ENCODE measurements at regions not wholly inside any gene's neighbourhood (a gene's known extent, or its start where the extent isn't known, plus 50 kb on each side); places are given as distances from the start of the nearest gene placed in this dataset.
A peak's percentile ranks its signal among the peaks of the same experiment; 100 is the strongest.

DNA sequence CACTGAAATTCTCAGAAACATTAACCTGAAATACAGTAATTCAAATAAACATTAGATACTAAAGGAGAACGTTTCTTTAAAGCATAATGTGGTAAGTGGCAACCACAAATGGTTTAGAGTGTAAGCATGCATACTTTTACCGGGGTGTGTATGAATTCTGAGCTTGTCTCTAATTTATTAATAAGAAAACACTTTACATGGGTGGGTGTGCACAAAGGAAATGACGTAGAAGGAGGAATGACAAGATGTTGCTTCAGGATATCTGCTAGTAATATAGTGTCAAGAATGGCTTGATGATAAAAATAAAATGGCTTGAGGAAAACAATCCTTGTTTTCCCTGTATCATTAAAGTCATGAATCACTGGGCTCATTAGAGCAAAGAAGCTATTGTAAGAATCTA lies 92.5 kb downstream of the ARL4A start:
- H3K27ac ChIP-seq, result no peak overlapping the region
- no peak for DNase-seq (ENCODE audit: low read depth, low spot score)

DNA sequence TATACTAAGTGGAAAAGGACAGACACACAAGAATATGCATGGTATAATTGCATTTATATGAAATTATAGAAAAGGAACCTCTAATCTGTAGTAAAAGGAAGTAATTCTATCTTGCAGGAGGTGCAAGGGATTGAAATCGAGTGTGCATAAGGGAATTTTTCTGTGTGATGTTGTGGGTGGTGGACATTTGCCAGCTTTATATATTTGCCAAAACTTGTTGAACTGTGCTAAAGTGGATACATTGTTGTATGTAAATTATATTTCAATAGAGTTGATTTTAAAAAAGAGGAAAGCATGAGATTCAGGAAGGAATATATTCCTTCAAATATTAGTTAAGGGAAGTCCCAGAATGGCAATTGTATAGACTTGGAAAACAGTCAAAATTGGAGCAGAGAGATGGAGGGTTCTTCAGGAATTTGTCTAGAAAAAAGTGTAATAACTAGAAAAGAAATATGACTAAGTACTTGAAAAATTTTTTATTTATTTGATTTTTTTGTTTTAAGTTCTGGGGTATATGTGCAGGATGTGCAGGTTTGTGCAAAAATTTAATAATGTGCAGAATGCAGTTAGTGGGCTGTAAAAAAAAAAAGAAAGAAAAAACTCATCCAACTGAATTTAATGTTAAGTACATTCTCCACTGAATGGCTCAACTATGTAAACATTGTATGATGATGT lies 96.1 kb downstream of the ARL4A start:
- no peak for DNase-seq (ENCODE audit: low read depth, low spot score)
- H3K27ac ChIP-seq, result no peak overlapping the region

DNA sequence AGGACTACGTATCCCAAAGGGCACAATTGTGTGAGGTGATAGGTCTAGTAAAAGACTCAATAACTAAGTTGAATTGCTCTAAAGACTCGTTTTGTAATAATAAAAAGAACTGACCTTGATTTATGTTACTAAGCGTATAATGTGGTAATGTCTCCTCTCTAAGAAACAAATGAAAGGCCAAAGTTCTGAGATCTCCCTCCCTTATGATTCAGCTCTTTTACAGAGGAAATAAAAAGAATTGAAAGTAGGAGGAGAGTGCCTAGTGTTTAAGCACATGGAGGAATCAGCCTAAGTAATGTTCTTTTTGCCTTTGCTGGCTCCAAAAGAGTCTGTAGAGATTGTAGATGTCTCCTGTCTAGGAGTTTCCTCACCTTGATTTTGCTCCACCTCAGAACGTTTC lies 98.0 kb downstream of the ARL4A start:
- H3K27ac ChIP-seq, result no peak overlapping the region
- no peak for DNase-seq (ENCODE audit: low read depth, low spot score)

DNA sequence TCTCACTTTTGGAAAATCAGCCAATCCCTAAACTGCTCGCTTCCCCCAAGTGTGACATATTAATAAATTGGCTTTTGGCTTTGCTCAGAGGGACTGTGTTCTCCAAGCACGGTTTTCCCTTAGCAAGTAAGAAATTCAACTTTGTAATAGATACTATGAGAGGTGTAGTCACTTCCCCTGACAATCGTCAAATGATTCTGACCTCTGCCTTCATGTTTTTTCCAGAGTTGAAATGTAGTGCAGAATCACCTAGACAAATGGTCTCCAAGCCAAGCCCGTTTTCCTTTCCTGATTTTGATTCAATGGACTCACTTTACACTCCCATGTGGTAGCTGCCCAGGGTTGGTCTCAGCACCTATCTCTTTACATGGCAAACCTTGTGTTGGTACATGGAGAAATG lies 99.1 kb downstream of the ARL4A start:
- DNase-seq (ENCODE audit: low read depth, low spot score), result no peak

DNA sequence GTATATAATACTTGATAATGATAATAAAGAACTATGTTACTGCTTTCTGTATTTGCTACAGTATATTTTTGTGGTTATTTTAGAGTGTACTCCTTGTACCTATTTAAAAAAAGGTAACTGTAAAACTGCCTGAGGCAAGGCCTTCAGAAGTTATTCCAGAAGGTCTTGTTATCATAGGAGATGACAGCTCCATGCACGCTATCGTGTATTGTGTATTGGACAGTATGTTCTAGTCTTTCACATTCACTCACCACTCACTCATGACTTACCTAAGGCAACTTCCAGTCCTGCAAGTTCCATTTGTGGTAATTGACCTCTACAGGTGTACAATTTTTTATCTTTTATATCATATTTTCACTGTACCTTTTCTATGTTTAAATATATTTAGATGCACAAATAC lies 100.7 kb downstream of the ARL4A start:
- no peak overlapping the region for H3K27ac ChIP-seq
- no peak for DNase-seq (ENCODE audit: low read depth, low spot score)

More for the DNA sequence above, 99.1 kb downstream of the ARL4A start:
- H3K27ac ChIP-seq, result no peak overlapping the region

DNA sequence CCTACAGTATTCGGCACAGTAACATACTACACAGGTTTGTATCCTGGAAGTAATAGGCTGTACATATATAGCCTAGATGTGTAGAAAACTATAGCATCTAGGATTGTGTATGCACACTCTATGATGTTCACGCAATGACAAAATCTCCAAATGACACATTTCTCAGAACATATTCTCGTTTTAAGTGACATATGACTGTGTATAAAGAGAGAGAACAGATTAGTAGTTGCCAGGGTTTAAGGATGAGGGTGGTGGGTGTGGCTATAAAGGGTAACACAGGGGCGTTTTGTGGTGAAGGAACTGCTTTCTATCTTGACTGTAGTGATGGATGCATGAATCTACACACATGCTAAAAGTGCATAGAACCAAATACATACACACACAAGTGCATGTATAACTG lies 101.2 kb downstream of the ARL4A start:
- no peak for DNase-seq (ENCODE audit: low read depth, low spot score)

DNA sequence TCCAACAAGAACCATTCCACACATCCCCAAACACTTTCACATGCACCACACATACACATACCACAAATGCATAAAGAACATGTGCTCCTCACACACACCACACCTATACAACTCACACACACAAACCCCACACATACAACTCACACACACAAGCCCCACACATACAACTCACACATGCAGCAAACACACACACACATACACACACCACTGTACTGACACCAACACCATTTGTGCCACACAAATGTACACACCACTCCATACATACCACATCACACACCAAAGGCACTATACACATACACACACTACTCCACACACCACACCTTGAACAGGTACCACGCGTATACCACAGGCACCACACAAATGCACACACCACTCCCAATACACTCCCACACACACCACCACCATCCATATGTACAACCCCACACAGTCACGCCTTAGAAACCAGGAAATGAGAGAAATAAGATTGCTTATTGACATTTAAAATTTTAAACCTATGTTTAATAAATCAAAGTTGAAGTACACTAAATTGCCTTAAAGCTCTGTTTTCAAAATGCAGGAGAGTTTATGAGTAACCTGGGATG lies 107.4 kb downstream of the ARL4A start:
- no peak overlapping the region for H3K27ac ChIP-seq
- no peak for DNase-seq (ENCODE audit: low read depth, low spot score)

More for the DNA sequence above, 101.2 kb downstream of the ARL4A start:
- H3K27ac ChIP-seq, result no peak overlapping the region

DNA sequence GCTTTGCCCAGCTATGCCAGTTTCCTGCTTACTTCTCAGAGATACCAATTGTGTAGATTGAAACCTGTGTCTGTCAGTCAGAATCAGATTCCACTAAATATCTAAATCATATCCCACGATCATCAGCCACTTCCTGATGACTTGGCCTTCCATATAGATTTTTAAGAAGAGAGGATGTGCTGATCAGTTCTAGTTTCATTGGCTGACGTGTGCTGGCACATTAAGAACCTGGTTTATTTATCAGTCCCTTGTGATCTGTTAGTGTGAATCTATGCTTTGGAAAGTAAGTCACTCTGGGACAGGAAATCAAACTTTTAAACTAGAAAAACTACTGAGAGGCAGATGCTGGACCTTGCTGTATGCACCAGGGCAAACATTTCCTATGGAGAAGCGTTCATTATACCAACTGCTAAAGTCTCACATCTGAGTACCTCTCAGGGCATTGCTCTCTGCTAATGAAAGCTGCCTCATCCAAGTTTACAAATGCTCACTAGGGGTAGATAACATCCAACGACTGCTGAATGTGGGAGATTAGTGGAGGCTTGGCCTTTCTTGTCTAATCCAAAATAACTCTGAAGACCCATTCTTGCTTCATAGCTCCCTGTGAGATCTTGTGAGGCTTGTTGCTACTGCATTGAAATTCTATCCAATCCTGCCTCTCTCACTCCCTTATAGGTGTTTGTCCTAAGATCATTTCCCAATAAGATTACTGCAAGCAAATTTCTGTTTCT lies 109.1 kb downstream of the ARL4A start:
- H3K27ac ChIP-seq, result no peak overlapping the region
- no peak for DNase-seq (ENCODE audit: low read depth, low spot score)

DNA sequence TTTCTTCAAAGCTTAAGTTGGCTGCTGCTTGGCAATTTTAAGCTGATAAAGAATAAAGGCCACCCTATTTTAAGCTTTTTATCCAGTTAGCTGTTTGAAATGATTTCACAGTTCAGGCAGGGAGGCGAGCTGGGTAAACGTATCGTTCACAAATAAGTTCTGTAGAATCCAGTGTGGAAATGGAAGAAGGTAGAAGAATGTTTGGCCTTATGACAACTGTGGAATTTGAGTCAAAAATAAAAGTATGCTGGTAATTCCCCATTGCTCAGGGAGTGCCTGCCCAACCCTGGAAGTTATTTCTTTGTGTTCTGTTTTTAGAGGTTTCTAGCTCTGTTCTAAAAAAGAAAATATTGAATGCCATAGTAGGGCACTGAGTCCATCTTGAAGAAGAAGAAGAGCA lies 113.1 kb downstream of the ARL4A start:
- no peak overlapping the region for H3K27ac ChIP-seq
- no peak for DNase-seq (ENCODE audit: low read depth, low spot score)

DNA sequence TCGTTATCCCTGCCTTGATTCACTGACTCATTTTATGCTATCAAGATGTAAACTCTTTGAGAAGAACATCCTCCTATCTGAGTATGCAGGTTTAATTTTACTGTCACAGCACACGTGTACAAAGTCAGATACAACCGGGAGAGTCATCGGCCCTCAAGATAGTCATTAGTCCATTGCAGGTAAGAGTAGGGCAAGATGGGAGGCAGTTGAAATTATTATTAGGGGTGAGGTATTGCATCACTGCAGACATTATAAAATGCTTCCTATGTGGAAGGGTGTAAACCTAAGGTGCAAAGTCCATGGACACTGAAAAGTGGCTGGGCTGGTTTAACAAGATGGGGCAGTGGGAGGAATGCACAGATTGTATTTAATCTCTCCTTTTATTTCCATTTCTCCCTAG lies 113.7 kb downstream of the ARL4A start:
- no peak for DNase-seq (ENCODE audit: low read depth, low spot score)
- H3K27ac ChIP-seq, result peak overlapping the region; percentile 55

DNA sequence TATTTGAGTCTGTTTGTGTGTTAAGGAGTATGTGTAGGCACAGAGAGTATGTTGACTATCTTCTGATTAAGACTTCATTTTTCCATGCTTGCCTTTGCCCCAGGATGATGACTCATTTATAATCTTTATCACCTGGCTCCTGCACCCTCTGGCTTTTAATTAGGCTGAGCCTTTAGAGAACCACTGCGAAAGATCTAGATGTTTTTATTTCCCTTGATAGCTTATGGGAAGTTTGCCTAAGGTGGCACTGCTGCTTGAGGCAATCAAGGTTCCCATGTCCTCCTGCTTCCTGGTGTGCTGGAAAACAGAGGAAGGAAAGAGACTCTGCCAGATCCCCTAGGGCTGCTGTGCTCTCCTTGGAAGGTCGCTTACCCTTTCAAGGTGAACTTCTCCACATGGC lies 114.6 kb downstream of the ARL4A start:
- peak overlapping the region; percentile 55 for H3K27ac ChIP-seq
- no peak for DNase-seq (ENCODE audit: low read depth, low spot score)

DNA sequence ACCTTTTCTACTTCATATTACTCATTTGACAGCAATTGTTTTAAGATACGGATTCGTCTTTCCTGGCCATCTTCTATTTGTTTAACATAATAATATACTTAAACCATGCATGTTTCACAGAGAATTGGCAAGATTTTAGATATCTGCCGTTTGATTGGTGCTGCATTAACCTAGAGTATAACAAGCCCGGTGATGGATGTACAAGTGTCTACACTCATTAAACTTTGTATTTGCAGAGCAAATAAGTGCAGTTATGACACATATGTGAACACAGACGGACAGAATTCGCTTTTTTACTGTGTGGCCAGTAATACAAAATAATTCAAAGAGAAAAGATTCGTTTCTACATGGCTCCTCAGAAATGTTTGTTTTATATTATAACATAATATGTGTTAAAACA lies 116.1 kb downstream of the ARL4A start:
- H3K27ac ChIP-seq, result no peak overlapping the region
- DNase-seq (ENCODE audit: low read depth, low spot score), result no peak

DNA sequence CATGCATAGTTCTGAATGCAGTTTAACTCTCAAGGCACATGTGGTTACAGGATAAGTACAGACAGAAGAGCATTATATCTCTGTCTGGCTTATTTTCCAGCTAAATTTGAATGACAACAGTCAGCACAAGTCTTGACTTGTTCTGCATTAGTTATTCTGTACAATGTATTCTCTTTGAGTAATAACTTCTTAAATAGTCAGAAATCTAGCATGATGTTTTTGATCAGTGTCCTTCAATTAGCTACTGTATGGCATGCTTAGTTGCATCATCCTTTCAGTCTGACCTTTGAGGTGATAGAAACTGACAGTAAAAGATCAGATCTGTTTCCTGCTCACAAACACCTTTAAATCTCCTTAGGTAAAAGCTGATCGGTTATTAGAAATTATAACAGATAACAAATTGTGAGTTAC lies 118.1 kb downstream of the ARL4A start:
- H3K27ac ChIP-seq, result peak overlapping the region; percentile 49
- DNase-seq (ENCODE audit: low read depth, low spot score), result no peak

DNA sequence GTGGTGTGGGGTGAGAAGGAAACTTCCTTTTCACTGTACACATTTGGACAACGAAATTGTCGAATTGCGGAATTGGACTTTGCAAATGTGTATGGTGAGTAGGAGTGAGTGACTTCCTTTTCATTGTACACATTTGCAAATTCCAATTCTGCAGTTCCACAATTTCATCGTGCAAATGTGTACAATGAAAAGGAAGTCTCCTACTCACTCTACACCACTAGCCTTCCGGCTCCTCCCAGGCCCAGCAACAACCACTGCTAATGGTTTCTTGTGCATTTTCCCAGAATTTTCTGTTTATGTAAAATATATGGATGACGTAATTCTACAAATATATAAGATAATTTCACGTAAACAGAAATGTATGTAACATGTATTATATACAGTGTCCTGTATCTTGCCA lies 118.5 kb downstream of the ARL4A start:
- peak overlapping the region; percentile 49 for H3K27ac ChIP-seq
- DNase-seq (ENCODE audit: low read depth, low spot score), result no peak

DNA sequence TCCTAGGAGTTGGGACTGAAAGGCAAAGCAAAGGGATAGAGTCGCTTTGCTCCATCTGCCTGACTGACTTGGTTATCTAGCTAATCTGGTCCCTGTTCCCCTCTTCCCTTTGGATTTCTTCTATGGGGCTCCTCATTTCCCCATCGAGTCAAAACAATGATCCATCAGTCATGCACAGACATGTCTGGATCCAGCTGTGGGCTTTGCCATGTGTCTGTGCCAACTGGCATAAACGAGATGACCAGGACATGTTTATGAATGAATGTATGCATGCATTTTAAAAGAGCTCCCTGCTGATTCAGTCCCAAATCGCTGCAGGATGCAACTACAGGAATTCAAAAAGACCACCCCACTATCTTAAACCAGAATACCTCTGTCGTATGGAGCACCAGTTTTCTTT lies 122.0 kb downstream of the ARL4A start:
- H3K27ac ChIP-seq, result peak overlapping the region; percentile 3
- no peak for DNase-seq (ENCODE audit: low read depth, low spot score)

DNA sequence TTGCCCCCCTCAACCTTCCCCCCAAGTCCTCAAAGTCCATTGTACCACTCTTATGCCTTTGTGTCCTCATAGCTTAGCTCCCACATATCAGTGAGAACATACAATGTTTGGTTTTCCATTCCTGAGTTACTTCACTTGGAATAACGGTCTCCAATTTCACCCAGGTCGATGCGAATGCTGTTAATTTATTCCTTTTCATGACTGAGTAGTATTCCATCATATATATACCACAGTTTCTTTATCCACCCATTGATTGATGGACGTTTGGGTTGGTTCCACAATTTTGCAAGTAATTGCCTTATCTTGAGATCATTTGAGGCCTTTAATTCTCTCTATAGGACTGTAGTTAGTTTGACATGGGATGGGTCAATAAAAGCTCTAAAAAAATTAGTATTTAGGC lies 124.7 kb downstream of the ARL4A start:
- no peak overlapping the region for H3K27ac ChIP-seq
- DNase-seq (ENCODE audit: low read depth, low spot score), result no peak

DNA sequence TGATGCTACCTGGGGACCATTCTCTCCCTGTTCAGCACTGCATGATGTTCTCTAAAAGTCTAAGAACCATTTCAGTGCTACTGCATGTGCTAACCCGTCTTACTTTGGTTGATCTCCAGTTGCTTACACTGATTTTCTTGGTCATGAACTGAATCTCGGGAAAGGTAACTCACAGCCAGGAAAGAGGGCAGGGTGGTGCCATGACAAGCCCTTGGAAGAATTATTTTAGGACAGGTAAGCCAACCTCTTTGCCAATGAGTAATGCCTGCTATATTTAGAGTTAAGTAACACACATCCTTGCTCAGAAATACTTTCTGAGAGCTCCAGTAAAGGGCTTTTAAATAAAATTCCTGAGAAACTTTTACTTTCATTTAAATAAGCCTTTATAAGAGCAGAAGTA lies 126.7 kb downstream of the ARL4A start:
- peak overlapping the region; percentile 76 for H3K27ac ChIP-seq
- peak; percentile 70 for DNase-seq (ENCODE audit: low read depth, low spot score)

DNA sequence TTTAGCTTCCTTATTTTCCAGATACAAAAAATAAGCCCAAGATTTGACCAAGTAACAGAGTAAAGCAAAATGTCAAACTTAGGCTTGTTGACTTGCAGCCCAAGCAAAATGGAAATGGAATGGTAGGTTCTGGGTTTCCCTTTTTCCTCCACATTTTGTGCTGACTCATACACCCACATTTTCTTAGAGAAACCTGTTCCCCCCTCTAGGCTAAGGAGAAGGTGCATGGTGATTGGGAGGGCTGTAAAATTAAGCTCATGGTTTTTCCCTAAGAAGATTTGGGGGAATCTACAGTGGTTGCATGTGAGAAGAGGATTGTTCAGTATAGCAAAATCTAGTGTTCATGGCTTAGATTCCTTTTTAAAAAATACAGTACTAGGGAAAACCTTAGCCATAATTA lies 127.4 kb downstream of the ARL4A start:
- no peak for DNase-seq (ENCODE audit: low read depth, low spot score)
- peak overlapping the region; percentile 76 for H3K27ac ChIP-seq

DNA sequence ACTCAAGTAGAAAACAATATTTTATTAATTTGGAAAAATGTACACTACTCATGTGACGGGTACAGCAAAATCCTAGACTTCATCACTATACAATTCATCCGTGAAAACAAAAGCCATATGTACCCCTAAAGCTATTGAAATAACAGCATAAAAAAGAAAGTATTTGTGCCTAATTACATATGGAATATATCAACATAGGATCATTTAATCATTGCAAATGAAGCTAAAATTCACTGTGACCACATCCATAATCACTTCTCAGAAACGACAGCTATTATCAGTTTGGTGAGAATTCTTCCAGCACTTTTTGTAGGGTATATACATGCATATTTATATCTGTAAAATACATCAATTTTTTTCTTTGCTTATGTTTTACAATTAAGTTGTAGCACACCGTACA lies 128.0 kb downstream of the ARL4A start:
- no peak overlapping the region for H3K27ac ChIP-seq
- DNase-seq (ENCODE audit: low read depth, low spot score), result no peak

DNA sequence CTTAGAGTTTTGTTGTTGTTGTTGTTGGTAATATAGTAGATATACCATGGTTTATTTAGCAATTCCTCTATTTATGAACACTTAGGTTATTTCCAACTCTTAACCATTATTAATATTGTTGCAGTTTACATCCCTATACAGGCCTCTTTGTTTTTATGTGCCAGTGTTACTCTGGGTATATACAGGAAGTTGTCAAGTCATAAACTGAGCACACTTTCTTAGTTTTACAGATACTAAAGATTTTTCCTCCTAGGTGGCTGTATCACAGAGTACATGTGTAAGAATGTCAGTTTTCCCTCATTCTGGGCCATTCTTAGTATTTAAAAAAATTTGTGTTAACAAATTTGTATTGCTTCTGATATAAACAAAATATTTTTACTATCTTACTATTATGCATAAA lies 128.4 kb downstream of the ARL4A start:
- no peak for DNase-seq (ENCODE audit: low read depth, low spot score)
- H3K27ac ChIP-seq, result no peak overlapping the region

DNA sequence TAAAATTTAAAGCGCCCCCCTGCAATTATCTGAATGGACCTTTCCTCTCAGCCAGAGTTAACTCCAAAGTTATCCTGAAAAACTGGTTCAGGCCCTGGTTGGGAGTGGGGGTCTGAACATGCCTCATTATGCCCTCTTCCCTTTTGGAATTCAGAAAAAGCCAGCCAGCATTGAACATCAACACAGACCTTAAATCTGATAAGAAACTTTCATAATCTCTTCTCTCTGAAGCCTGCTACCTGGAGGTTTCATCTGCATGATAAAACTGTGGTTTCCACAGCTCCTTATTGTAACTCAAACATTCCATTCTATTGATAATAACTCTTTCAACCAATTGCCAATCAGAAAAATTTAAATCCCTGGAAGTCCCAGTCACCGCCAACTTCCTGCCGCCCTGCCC lies 133.3 kb downstream of the ARL4A start:
- no peak for DNase-seq (ENCODE audit: low read depth, low spot score)
- H3K27ac ChIP-seq, result no peak overlapping the region

DNA sequence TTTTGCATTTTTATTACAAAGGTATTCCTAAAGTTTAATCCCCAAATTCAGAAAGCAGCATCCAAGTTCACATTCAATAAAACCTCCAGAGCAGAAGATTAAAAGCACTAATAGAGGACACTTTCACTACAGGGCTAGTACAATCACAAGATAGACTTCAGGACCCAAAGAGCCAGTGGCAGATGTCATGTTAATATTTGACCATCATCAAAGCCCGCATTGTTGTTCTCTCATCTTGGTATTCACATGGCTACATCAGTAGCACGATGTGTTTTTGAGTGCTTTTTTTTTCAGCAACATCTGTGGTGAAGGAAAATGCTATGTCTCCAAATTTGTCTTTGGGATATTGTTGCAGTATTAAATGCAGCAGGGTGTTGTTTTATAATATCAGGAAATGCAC lies 134.3 kb downstream of the ARL4A start:
- H3K27ac ChIP-seq, result no peak overlapping the region
- no peak for DNase-seq (ENCODE audit: low read depth, low spot score)
